ENCODE measurements at regions not wholly inside any gene's neighbourhood (a gene's known extent, or its start where the extent isn't known, plus 50 kb on each side); places are given as distances from the start of the nearest gene placed in this dataset.

DNA sequence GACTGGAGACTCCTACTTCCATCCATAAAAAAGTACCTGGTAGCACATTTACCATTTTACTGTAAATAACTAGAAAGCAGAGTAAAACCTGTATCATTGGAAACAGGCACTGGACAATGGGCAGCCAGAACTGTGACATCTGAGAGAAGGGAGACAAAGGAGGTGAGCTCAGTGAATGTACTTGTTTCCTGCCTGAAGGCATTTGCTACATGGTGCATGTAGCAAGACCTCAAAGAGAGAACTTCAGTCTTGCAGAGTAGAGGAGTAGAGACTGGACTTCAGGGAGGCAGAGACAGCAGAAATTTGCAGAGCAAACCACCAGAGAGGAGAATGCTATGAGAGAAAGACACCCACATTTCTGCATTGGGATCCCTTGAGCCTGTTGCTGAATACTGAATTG lies 171.0 kb upstream of the CCN2 start:
- TF ChIP-seq, protein P1, sequence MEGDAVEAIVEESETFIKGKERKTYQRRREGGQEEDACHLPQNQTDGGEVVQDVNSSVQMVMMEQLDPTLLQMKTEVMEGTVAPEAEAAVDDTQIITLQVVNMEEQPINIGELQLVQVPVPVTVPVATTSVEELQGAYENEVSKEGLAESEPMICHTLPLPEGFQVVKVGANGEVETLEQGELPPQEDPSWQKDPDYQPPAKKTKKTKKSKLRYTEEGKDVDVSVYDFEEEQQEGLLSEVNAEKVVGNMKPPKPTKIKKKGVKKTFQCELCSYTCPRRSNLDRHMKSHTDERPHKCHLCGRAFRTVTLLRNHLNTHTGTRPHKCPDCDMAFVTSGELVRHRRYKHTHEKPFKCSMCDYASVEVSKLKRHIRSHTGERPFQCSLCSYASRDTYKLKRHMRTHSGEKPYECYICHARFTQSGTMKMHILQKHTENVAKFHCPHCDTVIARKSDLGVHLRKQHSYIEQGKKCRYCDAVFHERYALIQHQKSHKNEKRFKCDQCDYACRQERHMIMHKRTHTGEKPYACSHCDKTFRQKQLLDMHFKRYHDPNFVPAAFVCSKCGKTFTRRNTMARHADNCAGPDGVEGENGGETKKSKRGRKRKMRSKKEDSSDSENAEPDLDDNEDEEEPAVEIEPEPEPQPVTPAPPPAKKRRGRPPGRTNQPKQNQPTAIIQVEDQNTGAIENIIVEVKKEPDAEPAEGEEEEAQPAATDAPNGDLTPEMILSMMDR (IDR thresholded peaks at IDR 0.05; ENCODE audit: low read length): no peak
- no peak for TF ChIP-seq EZH2 (optimal IDR thresholded peaks at IDR 0.05; ENCODE audit: low read depth, low read length)

Measured in MM.1S (cell line).